ENCODE measurements at regions not wholly inside any gene's neighbourhood (a gene's known extent, or its start where the extent isn't known, plus 50 kb on each side); places are given as distances from the start of the nearest gene placed in this dataset.

DNA sequence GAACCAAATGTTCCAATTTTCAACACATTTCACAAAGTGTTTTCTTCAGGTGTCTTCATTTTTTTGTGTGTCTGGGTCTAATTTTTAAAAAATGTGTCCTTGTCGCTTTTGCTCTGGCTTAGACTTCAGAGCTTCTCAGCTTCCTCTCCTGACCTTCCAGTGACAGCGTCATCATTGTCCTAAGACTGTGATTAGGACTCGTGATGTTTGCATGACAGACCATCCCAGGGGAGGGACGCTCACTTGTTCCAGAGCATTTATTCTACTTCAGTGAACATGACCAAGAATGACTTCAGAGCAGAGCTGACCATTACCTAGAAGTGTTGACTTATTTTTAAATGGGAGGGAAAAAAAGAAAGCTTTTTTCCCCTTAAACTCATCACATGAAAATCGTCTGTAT, 591.9 kb downstream of the IRS1 start:
- TF ChIP-seq, protein P1, sequence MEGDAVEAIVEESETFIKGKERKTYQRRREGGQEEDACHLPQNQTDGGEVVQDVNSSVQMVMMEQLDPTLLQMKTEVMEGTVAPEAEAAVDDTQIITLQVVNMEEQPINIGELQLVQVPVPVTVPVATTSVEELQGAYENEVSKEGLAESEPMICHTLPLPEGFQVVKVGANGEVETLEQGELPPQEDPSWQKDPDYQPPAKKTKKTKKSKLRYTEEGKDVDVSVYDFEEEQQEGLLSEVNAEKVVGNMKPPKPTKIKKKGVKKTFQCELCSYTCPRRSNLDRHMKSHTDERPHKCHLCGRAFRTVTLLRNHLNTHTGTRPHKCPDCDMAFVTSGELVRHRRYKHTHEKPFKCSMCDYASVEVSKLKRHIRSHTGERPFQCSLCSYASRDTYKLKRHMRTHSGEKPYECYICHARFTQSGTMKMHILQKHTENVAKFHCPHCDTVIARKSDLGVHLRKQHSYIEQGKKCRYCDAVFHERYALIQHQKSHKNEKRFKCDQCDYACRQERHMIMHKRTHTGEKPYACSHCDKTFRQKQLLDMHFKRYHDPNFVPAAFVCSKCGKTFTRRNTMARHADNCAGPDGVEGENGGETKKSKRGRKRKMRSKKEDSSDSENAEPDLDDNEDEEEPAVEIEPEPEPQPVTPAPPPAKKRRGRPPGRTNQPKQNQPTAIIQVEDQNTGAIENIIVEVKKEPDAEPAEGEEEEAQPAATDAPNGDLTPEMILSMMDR (IDR thresholded peaks at IDR 0.05) = no peak
- no peak for TF ChIP-seq POLR2AphosphoS5 (IDR thresholded peaks at IDR 0.05)
- no peak for TF ChIP-seq POLR2A (IDR thresholded peaks at IDR 0.05; ENCODE audit: low read depth)

Measured in esophagus muscularis mucosa (tissue), 3 donors.